SK-N-SH (cell line): ENCODE measurements at regions not wholly inside any gene's neighbourhood (a gene's known extent, or its start where the extent isn't known, plus 50 kb on each side); places are given as distances from the start of the nearest gene placed in this dataset.

Experiments used
- CTCF ChIA-PET: fragments of 300-600, 350-600 bp; formaldehyde crosslinking; extraction: SDS; loops from one replicate; lab custom pipeline; 2021; lab: Yijun Ruan, JAX
- POLR2A ChIA-PET: fragments of 350-600 bp; sonication (Branson Sonifier 250); formaldehyde crosslinking; extraction: SDS; loops from one replicate; lab custom pipeline; 2020; ENCODE audit warnings: antibody characterized with exemption, inconsistent platforms; lab: Yijun Ruan, JAX
- DNase-seq: peaks from one replicate; pipeline ENCODE4 v3.0.0; 2012
- H2AFZ ChIP-seq: fragments of 200-600 bp; sonication (generic); 2 replicates; pipeline ENCODE4 v1.8.1; 2016; ENCODE audit warnings: antibody characterized with exemption, mild to moderate bottlenecking, low read depth
- H3F3A ChIP-seq: fragments of 200-600 bp; sonication (generic); replicated peaks from 2 replicates; pipeline ENCODE3; 2016; ENCODE audit warnings: antibody characterized with exemption, mild to moderate bottlenecking; ENCODE audit not compliant: insufficient read depth
- H3K27ac ChIP-seq, 2 experiments: fragments of 200-500 bp in 1 of 2; fragments of 200-600 bp in 1 of 2; sonication (Bioruptor generic) in 1 of 2; sonication (generic), shearing (Covaris generic) in 1 of 2; 2 replicates each; pipeline versions ENCODE4 v1.5.1 to v1.6.1; 2014 to 2016; ENCODE audit warnings: low read depth in 2 of 2, inconsistent platforms in 1 of 2, low read length in 1 of 2, mild to moderate bottlenecking in 1 of 2, mixed read lengths in 1 of 2
- H3K27me3 ChIP-seq: fragments of 200-600 bp; sonication (generic), shearing (Covaris generic); 2 replicates; pipeline ENCODE4 v1.6.1; 2016; ENCODE audit warnings: mixed run types; ENCODE audit not compliant: insufficient read depth
- H3K36me3 ChIP-seq, 2 experiments: fragments of 200-500 bp in 1 of 2; fragments of 200-600 bp in 1 of 2; sonication (Bioruptor generic) in 1 of 2; sonication (generic) in 1 of 2; replicated peaks in 1 of 2; 2 replicates each; pipeline versions ENCODE3 to v1.5.1; 2014 to 2016; ENCODE audit warnings: low read length in 1 of 2, mild to moderate bottlenecking in 1 of 2; ENCODE audit not compliant: insufficient read depth in 2 of 2, control insufficient read depth in 1 of 2
- H3K4me1 ChIP-seq, 2 experiments: fragments of 200-500 bp in 1 of 2; fragments of 200-600 bp in 1 of 2; sonication (Bioruptor generic) in 1 of 2; sonication (generic), shearing (Covaris generic) in 1 of 2; 2 replicates each; pipeline versions ENCODE4 v1.5.1 to v1.6.1; 2014 to 2016; ENCODE audit warnings: low read depth in 1 of 2, low read length in 1 of 2, mixed run types in 1 of 2; ENCODE audit not compliant: insufficient read depth in 2 of 2, control insufficient read depth in 1 of 2
- H3K4me2 ChIP-seq: fragments of 200-600 bp; sonication (generic), shearing (Covaris generic); 2 replicates; pipeline ENCODE4 v1.6.1; 2017; ENCODE audit warnings: mixed run types
- H3K4me3 ChIP-seq, 2 experiments: fragments of 200-500 bp in 1 of 2; fragments of 200-600 bp in 1 of 2; sonication (Bioruptor generic) in 1 of 2; sonication (generic), shearing (Covaris generic) in 1 of 2; 2 replicates each; pipeline versions ENCODE4 v1.5.1 to v1.8.1; 2014 to 2016; ENCODE audit warnings: low read depth in 2 of 2, inconsistent platforms in 1 of 2, low read length in 1 of 2, mild to moderate bottlenecking in 1 of 2, mixed read lengths in 1 of 2, moderate library complexity in 1 of 2
- H3K79me2 ChIP-seq: fragments of 200-600 bp; sonication (generic); 2 replicates; pipeline ENCODE4 v1.8.1; 2017; ENCODE audit warnings: mild to moderate bottlenecking; ENCODE audit not compliant: insufficient read depth
- H3K9ac ChIP-seq: fragments of 200-600 bp; sonication (generic); 2 replicates; pipeline ENCODE4 v1.6.1; 2017; ENCODE audit warnings: mixed run types
- H3K9me2 ChIP-seq: fragments of 200-600 bp; sonication (generic); 2 replicates; pipeline ENCODE4 v1.6.1; 2017; ENCODE audit warnings: mixed run types
- H3K9me3 ChIP-seq: fragments of 200-600 bp; sonication (generic); 2 replicates; pipeline ENCODE4 v1.6.1; 2017; ENCODE audit warnings: mixed run types, mild to moderate bottlenecking, moderate library complexity
- H4K20me1 ChIP-seq: fragments of 200-600 bp; sonication (generic); 2 replicates; pipeline ENCODE4 v1.6.1; 2017; ENCODE audit warnings: mild to moderate bottlenecking, mixed run types; ENCODE audit not compliant: insufficient read depth
- EZH2phosphoT487 ChIP-seq: fragments of 200-600 bp; sonication (generic); IDR thresholded peaks from 2 replicates; pipeline ENCODE4 v1.6.1; 2017; ENCODE audit warnings: low read depth, mixed run types, mild to moderate bottlenecking, antibody characterized with exemption, moderate library complexity, borderline replicate concordance
- FOXJ3 ChIP-seq: sonication (generic); formaldehyde crosslinking; IDR thresholded peaks from 2 replicates; pipeline ENCODE4 v1.5.1; 2020; ENCODE audit warnings: mild to moderate bottlenecking, missing genetic modification reagents
- NFIC ChIP-seq: IDR thresholded peaks from 2 replicates; pipeline ENCODE4 v1.4.0; 2012; ENCODE audit warnings: borderline replicate concordance
- NRF1 ChIP-seq: IDR thresholded peaks from 2 replicates; pipeline ENCODE4 v1.6.1; 2012; ENCODE audit warnings: low read depth, mild to moderate bottlenecking, low read length
- RAD21 ChIP-seq: IDR thresholded peaks from 2 replicates; pipeline ENCODE4 v1.6.1; 2012; ENCODE audit warnings: mild to moderate bottlenecking, low read length
- RFX5 ChIP-seq: IDR thresholded peaks from 2 replicates; pipeline ENCODE4 v1.6.1; 2012; ENCODE audit warnings: mild to moderate bottlenecking, improper control_type of control experiment, low read length
- RXRA ChIP-seq: IDR thresholded peaks from 2 replicates; pipeline ENCODE4 v1.4.0; 2012; ENCODE audit warnings: low read depth, mild to moderate bottlenecking, borderline replicate concordance
- TAF1 ChIP-seq: IDR thresholded peaks from 2 replicates; pipeline ENCODE4 v1.6.1; 2012; ENCODE audit warnings: low read depth, mild to moderate bottlenecking, low read length, moderate library complexity, borderline replicate concordance
- TEAD4 ChIP-seq: IDR thresholded peaks from 2 replicates; pipeline ENCODE4 v1.4.0; 2012; ENCODE audit warnings: mild to moderate bottlenecking, borderline replicate concordance; ENCODE audit not compliant: insufficient read depth
- USF2 ChIP-seq: fragments of 150-350 bp; IDR thresholded peaks from 2 replicates; pipeline ENCODE4 v1.6.1; 2017; ENCODE audit warnings: antibody characterized with exemption, low read length, low read depth, borderline replicate concordance
- YY1 ChIP-seq: IDR thresholded peaks from 2 replicates; pipeline ENCODE4 v1.4.0; 2012; ENCODE audit warnings: low read depth, mild to moderate bottlenecking
- ZBTB33 ChIP-seq: IDR thresholded peaks from 2 replicates; pipeline ENCODE4 v1.4.0; 2012; ENCODE audit warnings: low read depth, borderline replicate concordance
- TF ChIP-seq, protein P1 (sequence below): fragments of 150-350 bp; IDR thresholded peaks from 2 replicates; pipeline ENCODE4 v1.6.1; 2016; ENCODE audit warnings: mild to moderate bottlenecking, low read depth, low read length
- TF ChIP-seq, protein P2 (sequence below): fragments of 200-600 bp; sonication (generic); IDR thresholded peaks from 2 replicates; pipeline ENCODE4 v1.6.1; 2017; ENCODE audit warnings: antibody characterized with exemption, mild to moderate bottlenecking, moderate library complexity

- TF ChIP-seq ZBTB33: no peak
Measured at GRCh38 chr1:191498825-191499224, 659.4 kb upstream of the RGS18 start (continued).

DNA sequence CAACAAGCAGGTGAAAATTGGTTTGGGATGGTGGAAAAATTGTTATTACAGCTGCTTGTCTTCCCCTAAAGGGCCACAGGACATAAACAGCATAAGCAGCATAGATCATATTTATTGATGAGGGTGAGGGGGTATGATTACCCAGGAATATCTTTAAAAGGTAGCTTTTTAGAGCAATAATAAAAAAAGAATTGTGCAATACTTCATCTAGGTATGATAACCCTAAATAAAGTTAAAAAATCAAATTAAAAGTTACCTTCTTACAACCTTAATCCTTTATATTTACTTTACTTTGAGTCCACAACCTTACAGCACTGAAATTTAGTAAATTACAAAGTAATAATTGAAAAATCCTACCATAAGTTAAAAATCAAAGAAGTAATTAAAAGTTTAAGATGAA is 653.3 kb upstream of the RGS18 start:
- Histone ChIP-seq H3K9me2 (no peaks in the 10 kb centered on the region), H3K9ac (no peak overlapping the region), H3F3A (no peaks in the 10 kb centered on the region), H4K20me1 (no peaks in the 10 kb centered on the region), H2AFZ (no peak overlapping the region), H3K9me3 (no peaks in the 10 kb centered on the region), H3K4me1 (no peaks in the 10 kb centered on the region), H3K36me3 (no peaks in the 10 kb centered on the region), H3K27ac (no peak overlapping the region), H3K4me2 (no peak overlapping the region), H3K27me3 (no peaks in the 10 kb centered on the region; the same call in 1 of the 2 replicates), H3K4me3 (no peak overlapping the region), H3K79me2 (no peaks in the 10 kb centered on the region)
- ChIA-PET CTCF (no interaction called here), POLR2A (no interaction called here)
- TF ChIP-seq RFX5 (no peak), TEAD4 (no peak), ZBTB33 (no peak), EZH2phosphoT487 (no peak), FOXJ3 (CRISPR knock-in tag) (no peak), RAD21 (no peak), NRF1 (no peak), USF2 (no peak), YY1 (no peak), RXRA (no peak), TAF1 (no peak), NFIC (no peak)
- TF ChIP-seq, protein P1, sequence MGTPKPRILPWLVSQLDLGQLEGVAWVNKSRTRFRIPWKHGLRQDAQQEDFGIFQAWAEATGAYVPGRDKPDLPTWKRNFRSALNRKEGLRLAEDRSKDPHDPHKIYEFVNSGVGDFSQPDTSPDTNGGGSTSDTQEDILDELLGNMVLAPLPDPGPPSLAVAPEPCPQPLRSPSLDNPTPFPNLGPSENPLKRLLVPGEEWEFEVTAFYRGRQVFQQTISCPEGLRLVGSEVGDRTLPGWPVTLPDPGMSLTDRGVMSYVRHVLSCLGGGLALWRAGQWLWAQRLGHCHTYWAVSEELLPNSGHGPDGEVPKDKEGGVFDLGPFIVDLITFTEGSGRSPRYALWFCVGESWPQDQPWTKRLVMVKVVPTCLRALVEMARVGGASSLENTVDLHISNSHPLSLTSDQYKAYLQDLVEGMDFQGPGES: no peak
- TF ChIP-seq, protein P2, sequence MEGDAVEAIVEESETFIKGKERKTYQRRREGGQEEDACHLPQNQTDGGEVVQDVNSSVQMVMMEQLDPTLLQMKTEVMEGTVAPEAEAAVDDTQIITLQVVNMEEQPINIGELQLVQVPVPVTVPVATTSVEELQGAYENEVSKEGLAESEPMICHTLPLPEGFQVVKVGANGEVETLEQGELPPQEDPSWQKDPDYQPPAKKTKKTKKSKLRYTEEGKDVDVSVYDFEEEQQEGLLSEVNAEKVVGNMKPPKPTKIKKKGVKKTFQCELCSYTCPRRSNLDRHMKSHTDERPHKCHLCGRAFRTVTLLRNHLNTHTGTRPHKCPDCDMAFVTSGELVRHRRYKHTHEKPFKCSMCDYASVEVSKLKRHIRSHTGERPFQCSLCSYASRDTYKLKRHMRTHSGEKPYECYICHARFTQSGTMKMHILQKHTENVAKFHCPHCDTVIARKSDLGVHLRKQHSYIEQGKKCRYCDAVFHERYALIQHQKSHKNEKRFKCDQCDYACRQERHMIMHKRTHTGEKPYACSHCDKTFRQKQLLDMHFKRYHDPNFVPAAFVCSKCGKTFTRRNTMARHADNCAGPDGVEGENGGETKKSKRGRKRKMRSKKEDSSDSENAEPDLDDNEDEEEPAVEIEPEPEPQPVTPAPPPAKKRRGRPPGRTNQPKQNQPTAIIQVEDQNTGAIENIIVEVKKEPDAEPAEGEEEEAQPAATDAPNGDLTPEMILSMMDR: no peak
- no peak for DNase-seq
